OCI-LY7 (cell line): ENCODE measurements at regions not wholly inside any gene's neighbourhood (a gene's known extent, or its start where the extent isn't known, plus 50 kb on each side); places are given as distances from the start of the nearest gene placed in this dataset.

Source experiments
- BruUV-seq: library from RNA; stranded (reverse); fragments of 400-500 nt; replicated peaks from 2 replicates; lab custom pipeline; 2021; lab: Mats Ljungman, UMichigan
- CTCF ChIA-PET: fragments of 300-600 bp; sonication (Branson Sonifier 250); formaldehyde crosslinking; loops from one replicate; lab custom pipeline; 2022; ENCODE audit warnings: antibody characterized with exemption; ENCODE audit not compliant: unreplicated experiment; lab: Charles Lee
- POLR2A ChIA-PET: fragments of 300-600 bp; sonication (Branson Sonifier 250); formaldehyde crosslinking; loops from one replicate; lab custom pipeline; 2022; ENCODE audit warnings: antibody characterized with exemption; lab: Charles Lee
- DNase-seq: peaks from one replicate; pipeline ENCODE4 v3.0.0-alpha.2; 2015; ENCODE audit warnings: low spot score
- H2AFZ ChIP-seq: fragments of 200-600 bp; sonication (generic), shearing (Covaris generic); 2 replicates; pipeline ENCODE4 v1.6.1; 2014; ENCODE audit warnings: mild to moderate bottlenecking, antibody characterized with exemption, low read length, moderate library complexity
- H3K27ac ChIP-seq: fragments of 200-600 bp; sonication (generic); 2 replicates; pipeline ENCODE4 v1.5.1; 2014; ENCODE audit warnings: mixed run types, low read depth, mild to moderate bottlenecking, moderate library complexity, low read length, inconsistent platforms; ENCODE audit not compliant: poor library complexity, severe bottlenecking
- H3K36me3 ChIP-seq: fragments of 200-600 bp; sonication (generic); 2 replicates; pipeline ENCODE4 v1.6.1; 2014; ENCODE audit warnings: mild to moderate bottlenecking, antibody characterized with exemption, low read length, moderate library complexity, mixed read lengths; ENCODE audit not compliant: insufficient read depth
- H3K4me1 ChIP-seq: fragments of 200-600 bp; sonication (generic); 2 replicates; pipeline ENCODE4 v1.5.1; 2014; ENCODE audit warnings: mild to moderate bottlenecking, low read length; ENCODE audit not compliant: insufficient read depth, poor library complexity, severe bottlenecking
- H3K4me2 ChIP-seq: fragments of 200-600 bp; sonication (generic); 2 replicates; pipeline ENCODE4 v1.6.1; 2014; ENCODE audit warnings: mild to moderate bottlenecking, low read length
- H3K4me3 ChIP-seq: fragments of 200-600 bp; sonication (generic); 2 replicates; pipeline ENCODE4 v1.5.1; 2014; ENCODE audit warnings: mild to moderate bottlenecking, low read depth, low read length; ENCODE audit not compliant: poor library complexity, severe bottlenecking
- H3K79me2 ChIP-seq: fragments of 200-600 bp; sonication (generic); 2 replicates; pipeline ENCODE4 v1.6.1; 2016; ENCODE audit warnings: low read depth, mild to moderate bottlenecking, low read length, moderate library complexity, mixed read lengths; ENCODE audit not compliant: insufficient read depth
- H3K9me2 ChIP-seq: fragments of 200-600 bp; sonication (generic); 2 replicates; pipeline ENCODE4 v1.6.1; 2016; ENCODE audit warnings: mild to moderate bottlenecking, low read length, mixed read lengths; ENCODE audit not compliant: insufficient read depth
- H3K9me3 ChIP-seq: fragments of 200-600 bp; sonication (generic); 2 replicates; pipeline ENCODE4 v1.6.1; 2014; ENCODE audit warnings: mild to moderate bottlenecking, mixed run types, low read length, mixed read lengths
- H4K20me1 ChIP-seq: fragments of 200-600 bp; sonication (generic); 2 replicates; pipeline ENCODE4 v1.6.1; 2014; ENCODE audit warnings: mild to moderate bottlenecking, antibody characterized with exemption, low read length, moderate library complexity, mixed read lengths; ENCODE audit not compliant: insufficient read depth
- CTCF ChIP-seq: fragments of 200-600 bp; sonication (generic); conservative IDR thresholded peaks from 2 replicates; pipeline ENCODE4 v1.5.1; 2014; ENCODE audit warnings: mild to moderate bottlenecking, antibody characterized with exemption, low read length, moderate library complexity, mixed read lengths
- EZH2phosphoT487 ChIP-seq: fragments of 200-600 bp; sonication (generic); IDR thresholded peaks from 2 replicates; pipeline ENCODE4 v1.6.1; 2018; ENCODE audit warnings: low read depth, borderline replicate concordance, mild to moderate bottlenecking, mixed run types, antibody characterized with exemption, low read length, moderate library complexity, mixed read lengths
- intact Hi-C: fragments of 100-400 bp; cut with micrococcal nuclease; formaldehyde crosslinking; loops from one replicate; pipeline ENCODE4 v1.10.0; 2022; ENCODE audit not compliant: unreplicated experiment

GRCh38 chr1:82323144-82323841, 522.6 kb downstream of the ADGRL2 start:
- H2AFZ ChIP-seq: no peak overlapping the region
- no peak for DNase-seq
- TF ChIP-seq EZH2phosphoT487: no peak
- no peak for TF ChIP-seq CTCF
- no peaks in the 10 kb centered on the region for H3K9me3 ChIP-seq
- H3K36me3 ChIP-seq: no peaks in the 10 kb centered on the region
- no peak overlapping the region for H3K4me2 ChIP-seq
- intact Hi-C loops: no loop called here
- H3K4me1 ChIP-seq: no peaks in the 10 kb centered on the region
- CTCF ChIA-PET: no interaction called here
- H3K4me3 ChIP-seq: no peak overlapping the region
- no peaks in the 10 kb centered on the region for H3K79me2 ChIP-seq
- BruUV-seq: no TSS peak
- H3K27ac ChIP-seq: no peak overlapping the region
- no peaks in the 10 kb centered on the region for H3K9me2 ChIP-seq
- POLR2A ChIA-PET: no interaction called here
- no peaks in the 10 kb centered on the region for H4K20me1 ChIP-seq

GRCh38 chr1:82321794-82322193, 521.1 kb downstream of the ADGRL2 start:
- no peaks in the 10 kb centered on the region for H3K79me2 ChIP-seq
- no peak for DNase-seq
- H2AFZ ChIP-seq: no peak overlapping the region
- H3K36me3 ChIP-seq: no peaks in the 10 kb centered on the region
- H3K27ac ChIP-seq: no peak overlapping the region
- POLR2A ChIA-PET: interaction anchor here (0.7 kb wide), 1 partner anchor 10 kb away, joined by 3 read pairs; no protein-coding TSS in a partner anchor
- intact Hi-C loops: no loop called here
- no peak overlapping the region for H3K4me2 ChIP-seq
- no peak overlapping the region for H3K4me3 ChIP-seq
- no peaks in the 10 kb centered on the region for H3K4me1 ChIP-seq
- H4K20me1 ChIP-seq: no peaks in the 10 kb centered on the region
- no TSS peak for BruUV-seq
- CTCF ChIA-PET: no interaction called here
- H3K9me2 ChIP-seq: no peaks in the 10 kb centered on the region
- TF ChIP-seq EZH2phosphoT487 (no peak), CTCF (no peak)
- H3K9me3 ChIP-seq: no peaks in the 10 kb centered on the region

DNA sequence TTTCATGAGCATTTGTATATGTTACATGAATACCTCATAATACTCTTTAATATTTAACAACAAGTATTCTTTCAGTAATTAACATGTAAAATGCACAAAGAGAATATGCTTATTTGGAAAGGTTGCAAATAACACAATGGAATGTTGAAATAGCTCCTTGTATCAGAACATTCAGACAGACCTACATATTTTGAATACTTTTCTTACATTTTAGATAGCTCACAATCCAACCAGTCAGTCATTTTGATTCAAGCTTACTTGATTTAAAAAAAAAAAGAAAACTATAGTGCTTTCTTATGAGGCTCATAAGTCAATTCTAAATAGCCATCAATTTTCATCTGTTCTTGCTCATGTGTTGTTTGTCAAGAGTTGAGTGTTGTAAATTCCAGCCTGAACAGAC, 518.8 kb downstream of the ADGRL2 start:
- ChIA-PET POLR2A (interaction anchor here (1.1 kb wide), 1 partner anchor 437 kb away, joined by 3 read pairs; no protein-coding TSS in a partner anchor), CTCF (no interaction called here)
- Histone ChIP-seq H3K27ac (no peak overlapping the region), H2AFZ (no peak overlapping the region), H3K36me3 (no peaks in the 10 kb centered on the region), H3K4me1 (no peaks in the 10 kb centered on the region), H4K20me1 (no peaks in the 10 kb centered on the region), H3K4me2 (no peak overlapping the region), H3K9me2 (no peaks in the 10 kb centered on the region), H3K4me3 (no peak overlapping the region), H3K79me2 (no peaks in the 10 kb centered on the region), H3K9me3 (no peaks in the 10 kb centered on the region)
- no peak for DNase-seq
- TF ChIP-seq EZH2phosphoT487 (no peak), CTCF (no peak)
- intact Hi-C loops: no loop called here
- BruUV-seq: no TSS peak
